Endothelial cell of umbilical vein (primary cell): ENCODE measurements at regions not wholly inside any gene's neighbourhood (a gene's known extent, or its start where the extent isn't known, plus 50 kb on each side); places are given as distances from the start of the nearest gene placed in this dataset.
"Not testable (repeated sequence)": the region's sequence is repeated elsewhere in the genome, so short reads cannot be mapped to it uniquely, and the experiment has no call there.

Experiments used
- BruUV-seq: library from RNA; stranded (reverse); fragments of 400-500 nt; replicated peaks from 2 replicates; lab custom pipeline; 2021; lab: Mats Ljungman, UMichigan
- CTCF ChIA-PET: fragments of 300-600, 350-600 bp; sonication (Branson Sonifier 250); formaldehyde crosslinking; loops from one replicate; lab custom pipeline; 2021; ENCODE audit warnings: antibody characterized with exemption, inconsistent platforms; lab: Charles Lee
- POLR2A ChIA-PET: fragments of 300-600, 350-600 bp; sonication (Branson Sonifier 250); formaldehyde crosslinking; loops from one replicate; lab custom pipeline; 2021; ENCODE audit warnings: antibody characterized with exemption, inconsistent platforms; lab: Charles Lee
- DNase-seq: peaks from one replicate; pipeline ENCODE4 v3.0.0-alpha.2; 2011; ENCODE audit warnings: low read depth, low spot score
- FAIRE-seq: peaks from 2 replicates; lab custom pipeline; 2011; peaks lifted over from hg19 to GRCh38; lab: Jason Lieb, UNC
- H2AFZ ChIP-seq: 2 replicates; pipeline ENCODE4 v1.6.0; 2012; ENCODE audit warnings: low read depth, low read length, control low read depth, inconsistent platforms
- H3K27ac ChIP-seq: 2 replicates; pipeline ENCODE4 v1.5.1; 2011; ENCODE audit warnings: low read depth, mild to moderate bottlenecking, control low read depth, low read length, moderate library complexity; ENCODE audit not compliant: insufficient read depth
- H3K27me3 ChIP-seq, 2 experiments: 2 replicates each; pipeline versions ENCODE4 v1.6.0 to v1.6.1; 2011; ENCODE audit warnings: low read length in 2 of 2, mixed read lengths in 1 of 2; ENCODE audit not compliant: control insufficient read depth in 2 of 2, insufficient read depth in 2 of 2
- H3K36me3 ChIP-seq, 2 experiments: 2 replicates in 1 of 2; 3 replicates in 1 of 2; pipeline ENCODE4 v1.5.1; 2011; ENCODE audit warnings: low read length in 2 of 2, mild to moderate bottlenecking in 1 of 2, moderate library complexity in 1 of 2; ENCODE audit not compliant: control insufficient read depth in 2 of 2, insufficient read depth in 2 of 2; ENCODE audit errors: extremely low read depth in 1 of 2
- H3K4me1 ChIP-seq: 3 replicates; pipeline ENCODE4 v1.5.1; 2011; ENCODE audit warnings: mild to moderate bottlenecking, low read length; ENCODE audit not compliant: control insufficient read depth, insufficient read depth; ENCODE audit errors: extremely low read depth
- H3K4me2 ChIP-seq: 2 replicates; pipeline ENCODE4 v1.6.1; 2011; ENCODE audit warnings: low read length, control low read depth, mixed read lengths; ENCODE audit not compliant: insufficient read depth
- H3K4me3 ChIP-seq, 3 experiments: fragments of 200-600 bp in 1 of 3; sonication (generic), shearing (Covaris generic) in 1 of 3; replicated peaks in 1 of 3; 2 replicates each; pipeline ENCODE4 v1.5.1; 2011 to 2016; ENCODE audit warnings: control low read depth in 3 of 3, low read length in 3 of 3, mild to moderate bottlenecking in 2 of 3, inconsistent platforms in 1 of 3, low read depth in 1 of 3, moderate library complexity in 1 of 3; ENCODE audit not compliant: insufficient read depth in 1 of 3
- H3K79me2 ChIP-seq: 2 replicates; pipeline ENCODE4 v1.6.0; 2012; ENCODE audit warnings: low read length, inconsistent platforms; ENCODE audit not compliant: control insufficient read depth, insufficient read depth
- H3K9ac ChIP-seq: replicated peaks from 2 replicates; pipeline ENCODE3; 2011; ENCODE audit warnings: low read length, control low read depth; ENCODE audit not compliant: insufficient read depth; ENCODE audit errors: extremely low read depth
- H3K9me1 ChIP-seq: replicated peaks from 3 replicates; pipeline ENCODE4 v1.6.0; 2011; ENCODE audit warnings: mild to moderate bottlenecking, low read length; ENCODE audit not compliant: control insufficient read depth, insufficient read depth; ENCODE audit errors: extremely low read depth
- H3K9me3 ChIP-seq: replicated peaks from 2 replicates; pipeline ENCODE4 v1.5.1; 2012; ENCODE audit warnings: low read length, inconsistent platforms; ENCODE audit not compliant: control insufficient read depth, insufficient read depth
- H4K20me1 ChIP-seq: replicated peaks from 2 replicates; pipeline ENCODE3; 2011; ENCODE audit warnings: mild to moderate bottlenecking, low read length; ENCODE audit not compliant: control insufficient read depth, insufficient read depth; ENCODE audit errors: extremely low read depth
- CTCF ChIP-seq, 2 donors: IDR thresholded peaks; 1 replicate in 1 of 2; 2 replicates in 1 of 2; pipeline ENCODE4 v1.5.1; 2011; ENCODE audit warnings: low read length in 2 of 2, mild to moderate bottlenecking in 2 of 2, moderate library complexity in 2 of 2, control low read depth in 1 of 2, inconsistent platforms in 1 of 2, low read depth in 1 of 2; ENCODE audit not compliant: insufficient read depth in 1 of 2; ENCODE audit errors: extremely low read depth in 1 of 2
- EZH2 ChIP-seq: IDR thresholded peaks from 2 replicates; pipeline ENCODE4 v1.6.1; 2012; ENCODE audit warnings: borderline replicate concordance, low read depth, mild to moderate bottlenecking, moderate library complexity, low read length, inconsistent platforms; ENCODE audit not compliant: severe bottlenecking
- dilution Hi-C: fragments of 300-500 bp; cut with MboI; formaldehyde crosslinking; loops from one replicate; pipeline ENCODE4 v1.15.0; 2019; ENCODE audit warnings: low sequenced_read_pairs; ENCODE audit not compliant: extremely low pct_ligation_motif_present
- intact Hi-C: fragments of 100-400 bp; cut with micrococcal nuclease; formaldehyde crosslinking; loops from one replicate; pipeline ENCODE4 v1.10.0; 2022

GRCh38 chr13:97768134-97768533 is 185.3 kb upstream of the IPO5 start:
- no peak for TF ChIP-seq CTCF (IDR thresholded peaks at IDR 0.05; ENCODE audit: extremely low read depth in 1 of 2, insufficient read depth in 1 of 2, low read depth in 1 of 2, low read length in 2 of 2)
- no peak for TF ChIP-seq EZH2
- POLR2A ChIA-PET = no interaction called here
- Histone ChIP-seq H3K27me3 (no peaks in the 10 kb centered on the region), H3K4me1 (no peaks in the 10 kb centered on the region), H3K4me3 (no peak overlapping the region), H3K9ac (no peak overlapping the region), H3K36me3 (no peaks in the 10 kb centered on the region), H3K9me1 (no peaks in the 10 kb centered on the region), H4K20me1 (no peaks in the 10 kb centered on the region), H3K79me2 (no peaks in the 10 kb centered on the region), H3K4me2 (no peak overlapping the region), H3K9me3 (no peaks in the 10 kb centered on the region), H2AFZ (no peak overlapping the region), H3K27ac (no peak overlapping the region)
- FAIRE-seq (no peak), DNase-seq (no peak)
- intact Hi-C loops = no loop called here
- no TSS peak for BruUV-seq
- CTCF ChIA-PET = no interaction called here
- dilution Hi-C loops = no loop called here

- H3K27ac ChIP-seq, H3K79me2 ChIP-seq, H2AFZ ChIP-seq, H3K9me3 ChIP-seq, BruUV-seq, H3K9ac ChIP-seq, CTCF ChIA-PET, DNase-seq, intact Hi-C loops, POLR2A ChIA-PET, dilution Hi-C loops, H3K36me3 ChIP-seq, H3K27me3 ChIP-seq, H3K4me3 ChIP-seq, H4K20me1 ChIP-seq, H3K9me1 ChIP-seq, H3K4me2 ChIP-seq, FAIRE-seq, H3K4me1 ChIP-seq: not testable (repeated sequence)
Measured at GRCh38 chr13:97770231-97770630, 183.2 kb upstream of the IPO5 start.

GRCh38 chr13:97772466-97772865 is 181.0 kb upstream of the IPO5 start:
- H3K4me1 ChIP-seq, H3K9me1 ChIP-seq, FAIRE-seq, H3K4me3 ChIP-seq, H3K27ac ChIP-seq, H3K36me3 ChIP-seq, intact Hi-C loops, BruUV-seq, dilution Hi-C loops, H4K20me1 ChIP-seq, H3K79me2 ChIP-seq, H3K9me3 ChIP-seq, H3K9ac ChIP-seq, H2AFZ ChIP-seq, POLR2A ChIA-PET, CTCF ChIA-PET, H3K27me3 ChIP-seq, H3K4me2 ChIP-seq, DNase-seq: not testable (repeated sequence)
